PC-3 (cell line): ENCODE measurements at regions not wholly inside any gene's neighbourhood (a gene's known extent, or its start where the extent isn't known, plus 50 kb on each side); places are given as distances from the start of the nearest gene placed in this dataset.
"Not testable (repeated sequence)": the region's sequence is repeated elsewhere in the genome, so short reads cannot be mapped to it uniquely, and the experiment has no call there.

Experiments
- CTCF ChIP-seq: fragments of 300-600 bp; sonication (generic); conservative IDR thresholded peaks from 2 replicates; pipeline ENCODE4 v1.5.1; 2017; ENCODE audit warnings: antibody characterized with exemption, low read depth, mild to moderate bottlenecking, low read length
- EZH2 ChIP-seq: fragments of 300-600 bp; sonication (generic); IDR thresholded peaks from one replicate; pipeline ENCODE4 v1.6.1; 2017; ENCODE audit warnings: antibody characterized with exemption, mild to moderate bottlenecking, low read length; ENCODE audit not compliant: unreplicated experiment
- EZH2phosphoT487 ChIP-seq: fragments of 300-600 bp; sonication (generic); IDR thresholded peaks from 2 replicates; pipeline ENCODE4 v1.6.1; 2018; ENCODE audit warnings: mild to moderate bottlenecking, antibody characterized with exemption, low read length, borderline replicate concordance

DNA sequence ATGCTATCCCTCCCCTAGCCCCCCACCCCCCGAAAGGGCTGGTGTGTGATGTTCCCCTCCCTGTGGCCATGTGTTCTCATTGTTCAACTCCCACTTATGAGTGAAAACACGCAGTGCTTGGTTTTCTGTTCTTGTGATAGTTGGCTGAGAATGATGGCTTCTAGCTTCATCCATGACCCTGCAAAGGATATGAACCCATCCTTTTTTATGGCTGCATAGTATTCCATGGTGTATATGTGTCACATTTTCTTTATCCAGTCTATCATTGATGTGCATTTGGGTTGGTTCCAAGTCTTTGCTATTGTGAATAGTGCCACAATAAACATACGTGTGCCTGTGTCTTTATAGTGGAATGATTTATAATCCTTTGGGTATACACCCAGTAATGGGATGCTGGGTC is 565.1 kb upstream of the ADAMTS9 start:
- TF ChIP-seq CTCF, EZH2phosphoT487, EZH2: not testable (repeated sequence)
